Right lobe of liver (tissue), 4 donors: ENCODE measurements at regions not wholly inside any gene's neighbourhood (a gene's known extent, or its start where the extent isn't known, plus 50 kb on each side); places are given as distances from the start of the nearest gene placed in this dataset.

Experiments used
- POLR2A ChIP-seq: fragments of 450-650 bp; IDR thresholded peaks from one replicate; pipeline ENCODE4 v1.6.1; 2017; ENCODE audit warnings: antibody characterized with exemption, mild to moderate bottlenecking
- TF ChIP-seq, protein P1 (sequence below), 4 donors: fragments of 200-600 bp in 3 of 4; fragments of 450-650 bp in 1 of 4; IDR thresholded peaks; one replicate each; pipeline versions ENCODE4 v1.5.1 to v1.8.0; 2016 to 2022; ENCODE audit warnings: antibody characterized with exemption in 4 of 4, mild to moderate bottlenecking in 2 of 4
- donor health status: DM: no; HTN: no; CAD: no.
- donor health status: DM: no; HTN: no; CAD: no.
- donor health status: DM: no; HTN: yes; CAD: no.

- TF ChIP-seq POLR2A: no peak
- TF ChIP-seq, protein P1, sequence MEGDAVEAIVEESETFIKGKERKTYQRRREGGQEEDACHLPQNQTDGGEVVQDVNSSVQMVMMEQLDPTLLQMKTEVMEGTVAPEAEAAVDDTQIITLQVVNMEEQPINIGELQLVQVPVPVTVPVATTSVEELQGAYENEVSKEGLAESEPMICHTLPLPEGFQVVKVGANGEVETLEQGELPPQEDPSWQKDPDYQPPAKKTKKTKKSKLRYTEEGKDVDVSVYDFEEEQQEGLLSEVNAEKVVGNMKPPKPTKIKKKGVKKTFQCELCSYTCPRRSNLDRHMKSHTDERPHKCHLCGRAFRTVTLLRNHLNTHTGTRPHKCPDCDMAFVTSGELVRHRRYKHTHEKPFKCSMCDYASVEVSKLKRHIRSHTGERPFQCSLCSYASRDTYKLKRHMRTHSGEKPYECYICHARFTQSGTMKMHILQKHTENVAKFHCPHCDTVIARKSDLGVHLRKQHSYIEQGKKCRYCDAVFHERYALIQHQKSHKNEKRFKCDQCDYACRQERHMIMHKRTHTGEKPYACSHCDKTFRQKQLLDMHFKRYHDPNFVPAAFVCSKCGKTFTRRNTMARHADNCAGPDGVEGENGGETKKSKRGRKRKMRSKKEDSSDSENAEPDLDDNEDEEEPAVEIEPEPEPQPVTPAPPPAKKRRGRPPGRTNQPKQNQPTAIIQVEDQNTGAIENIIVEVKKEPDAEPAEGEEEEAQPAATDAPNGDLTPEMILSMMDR (IDR thresholded peaks at IDR 0.05): no peak
Measured at GRCh38 chr2:150880986-150881385, 380.7 kb downstream of the RBM43 start.
